Activated CD4-positive, alpha-beta T cell treated with anti-CD3 and anti-CD28 coated beads, Interleukin-2, amount 10 ng/mL, durations not matched to agents 24 days and 14 days (primary cell): ENCODE measurements at regions not wholly inside any gene's neighbourhood (a gene's known extent, or its start where the extent isn't known, plus 50 kb on each side); places are given as distances from the start of the nearest gene placed in this dataset.

Experiments
- DNase-seq: peaks from one replicate; pipeline ENCODE4 v3.0.0; 2022
- H3K27ac Mint-ChIP-seq: one replicate; pipeline ENCODE4 v1.8.0; 2022; ENCODE audit warnings: mild to moderate bottlenecking, mixed read lengths
- H3K27me3 Mint-ChIP-seq: one replicate; pipeline ENCODE4 v1.8.0; 2022; ENCODE audit warnings: mixed read lengths
- H3K36me3 Mint-ChIP-seq: one replicate; pipeline ENCODE4 v1.8.0; 2022; ENCODE audit warnings: low read depth, mild to moderate bottlenecking, mixed read lengths
- H3K4me1 Mint-ChIP-seq: one replicate; pipeline ENCODE4 v1.8.0; 2021; ENCODE audit warnings: mixed read lengths
- H3K4me3 Mint-ChIP-seq: one replicate; pipeline ENCODE4 v1.8.0; 2022; ENCODE audit warnings: mild to moderate bottlenecking, moderate library complexity, mixed read lengths
- H3K9me3 Mint-ChIP-seq: one replicate; pipeline ENCODE4 v1.8.0; 2021; ENCODE audit warnings: mixed read lengths
- intact Hi-C: fragments of 100-400 bp; cut with micrococcal nuclease; formaldehyde crosslinking; loops from one replicate; pipeline ENCODE4 v1.15.1; 2023

- H3K36me3 Mint-ChIP-seq, result no peaks in the 10 kb centered on the region
- peaks cover 3% of the 10 kb centered on the region for H3K27me3 Mint-ChIP-seq
Observed at GRCh38 chr3:87088430-87088992, 97.6 kb upstream of the VGLL3 start.

DNA sequence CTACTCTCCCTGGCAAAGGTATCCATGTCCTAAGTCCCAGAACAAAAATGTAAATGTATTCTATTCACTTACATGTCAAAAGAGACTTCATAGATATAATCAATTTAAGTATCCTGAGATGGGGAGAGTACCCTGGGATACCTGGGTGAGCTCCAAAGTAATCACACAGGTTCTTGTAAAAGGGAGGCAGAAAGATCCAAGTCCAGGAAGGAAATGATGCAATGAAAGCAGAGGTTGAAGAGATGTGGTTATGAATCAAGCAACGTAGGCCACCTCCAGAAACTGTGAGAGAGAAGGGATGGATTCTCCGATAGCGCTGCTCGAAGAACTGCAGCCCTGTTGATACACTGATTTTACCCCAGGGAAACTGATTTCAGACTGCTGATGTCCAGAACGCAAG, 93.9 kb upstream of the VGLL3 start:
- peaks cover under 1% of the 10 kb centered on the region for H3K27me3 Mint-ChIP-seq
- no peak overlapping the region for H3K27ac Mint-ChIP-seq
- DNase-seq, result no peak
- H3K4me1 Mint-ChIP-seq, result peaks cover 18% of the 10 kb centered on the region
- intact Hi-C loops, result loop anchor here (5.0 kb wide), 1 partner anchor 113 kb away; no protein-coding TSS in a partner anchor
- H3K36me3 Mint-ChIP-seq, result no peaks in the 10 kb centered on the region
- no peaks in the 10 kb centered on the region for H3K9me3 Mint-ChIP-seq
- no peak overlapping the region for H3K4me3 Mint-ChIP-seq

More at GRCh38 chr3:87088430-87088992, 97.6 kb upstream of the VGLL3 start:
- Mint-ChIP-seq H3K4me3 (peak overlapping the region; percentile 85), H3K27ac (no peak overlapping the region), H3K4me1 (peaks cover 20% of the 10 kb centered on the region), H3K9me3 (peaks cover 5% of the 10 kb centered on the region)
- peak; percentile 57 for DNase-seq
- intact Hi-C loops, result no loop called here

GRCh38 chr3:87082796-87083440, 92.0 kb upstream of the VGLL3 start:
- H3K4me3 Mint-ChIP-seq, result no peak overlapping the region
- no peaks in the 10 kb centered on the region for H3K9me3 Mint-ChIP-seq
- H3K4me1 Mint-ChIP-seq, result peaks cover 9% of the 10 kb centered on the region
- peak; percentile 58 for DNase-seq
- no peak overlapping the region for H3K27ac Mint-ChIP-seq
- intact Hi-C loops, result loop anchor here (2.0 to 5.0 kb wide), 2 partner anchors 111 to 308 kb away; no protein-coding TSS in a partner anchor
- no peaks in the 10 kb centered on the region for H3K27me3 Mint-ChIP-seq
- no peaks in the 10 kb centered on the region for H3K36me3 Mint-ChIP-seq

GRCh38 chr3:87077355-87077754, 86.4 kb upstream of the VGLL3 start:
- Mint-ChIP-seq H3K4me1 (no peaks in the 10 kb centered on the region), H3K4me3 (no peak overlapping the region), H3K27me3 (no peaks in the 10 kb centered on the region), H3K36me3 (no peaks in the 10 kb centered on the region), H3K27ac (no peak overlapping the region), H3K9me3 (no peaks in the 10 kb centered on the region)
- DNase-seq, result no peak
- intact Hi-C loops, result no loop called here

- intact Hi-C loops, result no loop called here
- no peak for DNase-seq
- Mint-ChIP-seq H3K36me3 (no peaks in the 10 kb centered on the region), H3K4me3 (no peak overlapping the region), H3K27ac (no peak overlapping the region), H3K4me1 (no peaks in the 10 kb centered on the region), H3K27me3 (no peaks in the 10 kb centered on the region), H3K9me3 (no peaks in the 10 kb centered on the region)
Observed at GRCh38 chr3:87076946-87077345, 86.0 kb upstream of the VGLL3 start.

DNA sequence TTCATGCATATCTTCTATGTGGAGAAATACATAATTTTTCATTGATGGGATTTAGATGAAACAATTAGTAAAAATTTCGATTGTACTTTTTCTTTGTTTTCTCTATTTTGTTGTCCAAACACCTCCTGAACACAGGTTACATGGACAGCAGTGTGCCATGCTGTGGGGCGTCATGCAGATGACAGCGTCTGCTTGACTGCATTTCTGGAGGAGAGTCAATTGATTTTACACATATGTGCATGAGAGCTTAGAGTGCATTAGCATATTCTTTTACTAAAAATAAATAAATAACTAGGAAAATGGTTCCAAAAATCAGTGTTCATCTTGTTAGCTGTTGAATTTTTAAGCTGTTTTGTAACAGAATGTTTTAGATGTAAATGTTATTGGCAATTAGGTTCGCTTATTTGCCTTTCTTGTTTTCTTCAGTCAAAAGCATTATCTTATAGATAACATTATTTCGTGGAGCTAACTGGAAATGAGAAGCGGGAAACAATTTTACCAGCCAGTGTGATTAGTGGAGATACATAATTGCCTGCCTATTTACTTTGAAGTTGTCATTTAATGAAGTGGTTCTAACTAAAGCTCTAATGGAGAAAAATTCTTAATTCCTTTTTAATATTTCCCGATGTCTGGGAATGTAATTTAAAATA, 82.7 kb upstream of the VGLL3 start:
- Mint-ChIP-seq H3K4me1 (no peaks in the 10 kb centered on the region), H3K9me3 (no peaks in the 10 kb centered on the region), H3K36me3 (no peaks in the 10 kb centered on the region), H3K27me3 (no peaks in the 10 kb centered on the region), H3K4me3 (no peak overlapping the region), H3K27ac (no peak overlapping the region)
- DNase-seq, result no peak
- intact Hi-C loops, result no loop called here

- no peaks in the 10 kb centered on the region for H3K36me3 Mint-ChIP-seq
- H3K9me3 Mint-ChIP-seq, result no peaks in the 10 kb centered on the region
- intact Hi-C loops, result no loop called here
- DNase-seq, result no peak
- no peaks in the 10 kb centered on the region for H3K4me1 Mint-ChIP-seq
- H3K27me3 Mint-ChIP-seq, result no peaks in the 10 kb centered on the region
- no peak overlapping the region for H3K27ac Mint-ChIP-seq
- no peak overlapping the region for H3K4me3 Mint-ChIP-seq
Observed at GRCh38 chr3:87072446-87072845, 81.5 kb upstream of the VGLL3 start.

DNA sequence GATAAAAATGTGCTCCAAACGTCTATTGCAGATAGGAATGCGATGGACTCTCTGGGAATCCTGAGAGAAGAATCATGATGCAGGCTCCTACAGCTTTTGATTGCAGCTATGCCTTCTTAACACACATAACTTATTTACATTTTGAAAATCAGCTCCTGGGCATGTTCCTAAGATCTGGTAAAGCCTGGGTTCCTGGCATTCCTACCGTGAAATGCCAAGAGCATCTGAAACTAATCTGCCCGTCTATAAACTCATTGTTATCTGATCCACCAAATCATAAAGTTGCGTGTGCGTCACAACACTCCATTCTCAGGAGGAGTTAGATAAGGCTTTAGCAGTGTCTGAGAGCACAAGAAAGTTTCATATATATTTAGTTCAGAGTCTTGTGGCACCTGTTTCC, 79.0 kb upstream of the VGLL3 start:
- H3K36me3 Mint-ChIP-seq, result no peaks in the 10 kb centered on the region
- H3K4me3 Mint-ChIP-seq, result no peak overlapping the region
- H3K4me1 Mint-ChIP-seq, result no peaks in the 10 kb centered on the region
- intact Hi-C loops, result no loop called here
- no peaks in the 10 kb centered on the region for H3K9me3 Mint-ChIP-seq
- no peak for DNase-seq
- H3K27me3 Mint-ChIP-seq, result no peaks in the 10 kb centered on the region
- no peak overlapping the region for H3K27ac Mint-ChIP-seq

DNA sequence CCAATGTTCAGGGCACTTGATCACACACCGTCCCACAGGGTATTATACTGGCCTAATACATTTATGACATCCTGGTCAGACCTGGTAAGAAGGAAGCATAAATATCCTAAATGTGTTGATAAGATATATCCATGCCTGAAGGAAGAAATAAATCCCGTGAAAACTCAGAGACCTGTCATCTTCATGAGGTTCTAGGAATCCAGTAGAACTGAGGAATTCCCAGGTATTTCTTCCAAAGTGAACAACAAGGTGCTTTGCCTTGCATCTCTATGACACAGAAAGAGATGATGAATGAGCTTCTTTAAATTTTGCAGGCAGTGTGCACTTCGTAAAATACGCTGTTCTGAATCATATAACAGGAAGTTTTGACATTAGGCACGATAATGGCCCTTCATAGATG, 78.1 kb upstream of the VGLL3 start:
- DNase-seq, result no peak
- no peak overlapping the region for H3K4me3 Mint-ChIP-seq
- no peaks in the 10 kb centered on the region for H3K27me3 Mint-ChIP-seq
- H3K27ac Mint-ChIP-seq, result no peak overlapping the region
- intact Hi-C loops, result no loop called here
- no peaks in the 10 kb centered on the region for H3K36me3 Mint-ChIP-seq
- no peaks in the 10 kb centered on the region for H3K4me1 Mint-ChIP-seq
- no peaks in the 10 kb centered on the region for H3K9me3 Mint-ChIP-seq

DNA sequence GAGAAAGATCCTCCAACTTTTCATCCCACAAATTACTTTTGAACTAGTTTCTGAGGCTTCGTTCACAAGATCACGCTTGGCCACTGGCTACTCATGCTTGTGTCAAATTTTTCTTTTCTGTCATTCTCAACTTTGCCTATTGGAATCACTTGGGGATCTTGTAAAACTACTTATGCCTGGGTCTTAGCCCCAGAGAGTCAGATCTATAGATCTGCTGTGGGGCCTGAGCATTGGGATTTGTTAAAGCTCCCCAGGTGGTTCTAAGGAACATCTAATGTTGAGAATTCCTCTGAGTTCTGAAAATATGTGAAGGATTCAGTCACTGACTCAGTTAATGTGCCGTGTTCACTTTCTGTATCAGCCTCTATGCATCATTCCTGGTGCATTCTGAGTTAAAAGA, 71.7 kb upstream of the VGLL3 start:
- Mint-ChIP-seq H3K27me3 (no peaks in the 10 kb centered on the region), H3K4me3 (no peak overlapping the region), H3K9me3 (peaks cover 4% of the 10 kb centered on the region), H3K27ac (no peak overlapping the region), H3K4me1 (no peaks in the 10 kb centered on the region), H3K36me3 (no peaks in the 10 kb centered on the region)
- intact Hi-C loops, result no loop called here
- DNase-seq, result no peak

GRCh38 chr3:87057474-87057873, 66.5 kb upstream of the VGLL3 start:
- Mint-ChIP-seq H3K27me3 (no peaks in the 10 kb centered on the region), H3K4me1 (no peaks in the 10 kb centered on the region), H3K27ac (no peak overlapping the region), H3K9me3 (peaks cover 4% of the 10 kb centered on the region), H3K4me3 (no peak overlapping the region), H3K36me3 (no peaks in the 10 kb centered on the region)
- intact Hi-C loops, result no loop called here
- DNase-seq, result no peak

- Mint-ChIP-seq H3K9me3 (peaks cover 4% of the 10 kb centered on the region), H3K4me1 (no peaks in the 10 kb centered on the region), H3K4me3 (no peak overlapping the region), H3K27ac (no peak overlapping the region), H3K36me3 (no peaks in the 10 kb centered on the region), H3K27me3 (no peaks in the 10 kb centered on the region)
- no peak for DNase-seq
- intact Hi-C loops, result no loop called here
Observed at GRCh38 chr3:87053553-87053952, 62.6 kb upstream of the VGLL3 start.

DNA sequence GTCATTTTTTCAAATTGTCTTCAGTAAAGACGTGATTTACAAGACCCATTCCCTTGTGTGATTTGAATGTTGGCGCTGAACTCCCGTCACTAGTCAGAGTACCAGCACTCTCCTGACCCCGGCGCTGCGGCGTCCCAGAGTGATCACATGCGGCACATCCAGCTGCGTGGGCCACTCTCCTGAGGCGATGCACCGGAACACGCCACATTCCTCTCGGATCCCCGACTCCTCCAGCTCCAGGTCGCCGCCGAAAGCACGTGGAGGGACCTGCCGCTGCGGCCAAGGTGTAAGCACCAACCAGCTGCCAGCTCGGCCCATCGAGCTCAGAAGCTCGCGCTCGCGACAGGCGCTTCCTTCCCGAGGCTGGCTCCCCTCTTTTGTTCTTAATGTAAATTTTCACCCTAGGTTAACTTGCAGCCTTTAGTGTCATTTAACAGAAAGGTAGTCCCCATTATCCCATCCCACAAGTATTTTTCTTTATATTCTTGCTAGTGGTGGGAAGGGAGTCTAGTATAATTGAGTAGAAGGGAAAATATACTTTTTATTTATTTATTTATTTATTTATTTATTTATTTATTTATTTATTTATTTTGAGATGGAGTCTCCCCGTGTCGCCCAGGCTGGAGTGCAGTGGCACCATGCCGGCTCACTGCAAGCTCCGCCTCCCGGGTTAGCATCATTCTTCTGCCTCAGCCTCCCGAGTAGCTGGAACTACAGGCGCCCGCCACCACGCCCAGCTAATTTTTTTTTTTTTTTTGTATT, 61.7 kb upstream of the VGLL3 start:
- Mint-ChIP-seq H3K9me3 (no peaks in the 10 kb centered on the region), H3K27ac (no peak overlapping the region), H3K36me3 (no peaks in the 10 kb centered on the region), H3K4me1 (no peaks in the 10 kb centered on the region), H3K27me3 (no peaks in the 10 kb centered on the region), H3K4me3 (no peak overlapping the region)
- no peak for DNase-seq
- intact Hi-C loops, result no loop called here

- Mint-ChIP-seq H3K27me3 (no peaks in the 10 kb centered on the region), H3K9me3 (no peaks in the 10 kb centered on the region), H3K27ac (no peak overlapping the region), H3K4me3 (no peak overlapping the region), H3K4me1 (no peaks in the 10 kb centered on the region), H3K36me3 (no peaks in the 10 kb centered on the region)
- intact Hi-C loops, result no loop called here
- no peak for DNase-seq
Observed at GRCh38 chr3:87047852-87048251, 56.9 kb upstream of the VGLL3 start.
